ENCODE measurements at regions not wholly inside any gene's neighbourhood (a gene's known extent, or its start where the extent isn't known, plus 50 kb on each side); places are given as distances from the start of the nearest gene placed in this dataset.
A peak's percentile ranks its signal among the peaks of the same experiment; 100 is the strongest.
"Not testable (repeated sequence)": the region's sequence is repeated elsewhere in the genome, so short reads cannot be mapped to it uniquely, and the experiment has no call there.

DNA sequence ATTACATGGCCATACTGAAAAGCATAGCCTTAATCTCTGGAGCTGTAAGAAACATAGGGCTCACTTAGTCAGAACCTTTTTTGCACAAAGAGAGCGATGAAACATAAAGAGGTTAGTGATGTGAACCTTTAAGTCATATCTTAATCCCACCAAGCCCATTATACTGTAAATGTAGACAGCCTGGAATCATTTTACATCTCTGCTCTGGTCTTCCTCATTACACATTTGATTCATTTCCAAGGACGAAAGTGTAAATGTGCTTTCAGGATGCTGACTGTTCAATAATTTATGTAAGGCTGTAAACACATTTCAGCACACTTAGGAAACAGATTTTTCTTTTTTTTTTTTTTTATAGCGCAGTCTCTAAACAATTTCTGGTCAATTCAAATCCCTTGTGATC is 131.3 kb upstream of the B3GAT2 start:
- H3K4me3 ChIP-seq (ENCODE audit: low read depth in 1 of 2, low read length in 1 of 2) = no peak overlapping the region
- H3K4me1 ChIP-seq (ENCODE audit: control insufficient read depth in 1 of 2, insufficient read depth in 1 of 2, low read depth in 1 of 2, low read length in 1 of 2) = peaks cover 33 to 36% of the 10 kb centered on the region in 2 experiments
- H3K27me3 ChIP-seq = no peaks in the 10 kb centered on the region
- TF ChIP-seq, protein P1, sequence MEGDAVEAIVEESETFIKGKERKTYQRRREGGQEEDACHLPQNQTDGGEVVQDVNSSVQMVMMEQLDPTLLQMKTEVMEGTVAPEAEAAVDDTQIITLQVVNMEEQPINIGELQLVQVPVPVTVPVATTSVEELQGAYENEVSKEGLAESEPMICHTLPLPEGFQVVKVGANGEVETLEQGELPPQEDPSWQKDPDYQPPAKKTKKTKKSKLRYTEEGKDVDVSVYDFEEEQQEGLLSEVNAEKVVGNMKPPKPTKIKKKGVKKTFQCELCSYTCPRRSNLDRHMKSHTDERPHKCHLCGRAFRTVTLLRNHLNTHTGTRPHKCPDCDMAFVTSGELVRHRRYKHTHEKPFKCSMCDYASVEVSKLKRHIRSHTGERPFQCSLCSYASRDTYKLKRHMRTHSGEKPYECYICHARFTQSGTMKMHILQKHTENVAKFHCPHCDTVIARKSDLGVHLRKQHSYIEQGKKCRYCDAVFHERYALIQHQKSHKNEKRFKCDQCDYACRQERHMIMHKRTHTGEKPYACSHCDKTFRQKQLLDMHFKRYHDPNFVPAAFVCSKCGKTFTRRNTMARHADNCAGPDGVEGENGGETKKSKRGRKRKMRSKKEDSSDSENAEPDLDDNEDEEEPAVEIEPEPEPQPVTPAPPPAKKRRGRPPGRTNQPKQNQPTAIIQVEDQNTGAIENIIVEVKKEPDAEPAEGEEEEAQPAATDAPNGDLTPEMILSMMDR (IDR thresholded peaks at IDR 0.05) = no peak
- no peak overlapping the region for H3K27ac ChIP-seq
- H3K9me3 ChIP-seq = no peaks in the 10 kb centered on the region
- no peaks in the 10 kb centered on the region for H3K36me3 ChIP-seq

DNA sequence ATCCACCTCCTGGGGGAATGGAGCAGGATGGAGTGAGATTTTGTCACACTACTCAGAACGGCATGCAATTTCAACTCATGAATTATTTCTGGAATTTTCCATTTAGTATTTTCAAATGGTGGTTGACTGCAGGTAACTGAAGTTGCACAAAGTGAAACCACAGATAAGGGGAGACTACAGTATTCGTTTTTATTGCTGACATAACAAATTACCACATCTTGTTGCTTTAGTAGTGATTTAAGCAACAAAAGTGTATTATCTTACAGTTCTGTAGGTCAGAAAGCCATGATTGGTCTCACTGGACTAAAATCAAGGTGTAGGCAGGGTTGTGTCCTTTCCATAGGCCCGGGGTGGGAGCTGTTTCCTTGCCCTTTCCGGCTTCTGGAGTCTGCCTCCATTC is 133.4 kb upstream of the B3GAT2 start:
- H3K4me3 ChIP-seq (ENCODE audit: low read depth in 1 of 2, low read length in 1 of 2) = no peak overlapping the region
- no peaks in the 10 kb centered on the region for H3K9me3 ChIP-seq
- H3K4me1 ChIP-seq (ENCODE audit: control insufficient read depth in 1 of 2, insufficient read depth in 1 of 2, low read depth in 1 of 2, low read length in 1 of 2) = peaks cover 30% of the 10 kb centered on the region in 2 experiments
- TF ChIP-seq, protein P1 (IDR thresholded peaks at IDR 0.05) = no peak
- no peaks in the 10 kb centered on the region for H3K36me3 ChIP-seq
- H3K27ac ChIP-seq = peak overlapping the region; percentile 76
- no peaks in the 10 kb centered on the region for H3K27me3 ChIP-seq

DNA sequence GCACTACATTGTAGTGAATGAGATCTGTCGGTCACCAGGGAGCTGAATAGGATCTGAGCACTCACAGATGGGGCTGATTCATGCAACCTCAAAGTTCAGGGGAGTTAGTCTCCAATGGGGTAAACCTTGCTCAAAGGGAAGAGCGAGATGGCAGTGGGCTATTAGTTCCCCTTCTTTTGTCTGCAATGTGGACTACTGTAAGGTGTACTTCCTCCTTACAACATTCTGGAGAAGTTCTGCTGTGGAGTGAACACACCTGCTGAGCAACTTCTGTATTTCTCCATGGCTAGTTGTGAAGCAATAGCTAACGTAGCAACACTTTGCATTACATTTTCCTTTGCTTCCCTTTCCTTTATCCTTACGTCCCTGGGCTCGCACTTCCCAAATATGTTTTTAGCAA is 134.3 kb upstream of the B3GAT2 start:
- Histone ChIP-seq H3K36me3 (no peaks in the 10 kb centered on the region), H3K4me3 (ENCODE audit: low read depth in 1 of 2, low read length in 1 of 2) (peak overlapping the region in 1 of 2 experiments; percentile 28), H3K27me3 (no peaks in the 10 kb centered on the region), H3K27ac (peak overlapping the region; percentile 76), H3K4me1 (ENCODE audit: control insufficient read depth in 1 of 2, insufficient read depth in 1 of 2, low read depth in 1 of 2, low read length in 1 of 2) (peaks cover 30% of the 10 kb centered on the region in 2 experiments), H3K9me3 (no peaks in the 10 kb centered on the region)
- TF ChIP-seq, protein P1 (IDR thresholded peaks at IDR 0.05) = no peak

DNA sequence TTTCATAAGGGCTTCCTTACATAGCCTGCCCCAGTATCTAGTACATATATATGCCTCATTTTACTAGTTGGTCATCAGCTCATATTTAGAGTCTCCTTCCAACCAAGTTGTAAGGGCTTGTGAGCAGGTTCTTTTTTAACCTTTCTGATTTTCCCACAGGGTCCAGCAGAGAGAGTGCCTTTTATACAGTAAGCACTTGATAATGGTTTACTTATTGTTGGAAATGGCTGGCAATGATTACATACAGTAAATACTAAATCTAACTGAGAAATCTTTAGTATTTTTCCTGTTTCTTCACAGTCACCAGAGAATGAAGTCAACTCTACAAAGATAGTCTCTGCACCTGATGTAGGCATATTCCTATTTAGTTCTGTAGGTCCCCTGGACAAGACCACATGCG is 135.1 kb upstream of the B3GAT2 start:
- Histone ChIP-seq H3K4me3 (ENCODE audit: low read depth in 1 of 2, low read length in 1 of 2) (no peak overlapping the region), H3K27me3 (no peaks in the 10 kb centered on the region), H3K36me3 (no peaks in the 10 kb centered on the region), H3K27ac (peak overlapping the region; percentile 76), H3K4me1 (ENCODE audit: control insufficient read depth in 1 of 2, insufficient read depth in 1 of 2, low read depth in 1 of 2, low read length in 1 of 2) (peaks cover 30 to 31% of the 10 kb centered on the region in 2 experiments), H3K9me3 (no peaks in the 10 kb centered on the region)
- TF ChIP-seq, protein P1 (IDR thresholded peaks at IDR 0.05) = no peak

DNA sequence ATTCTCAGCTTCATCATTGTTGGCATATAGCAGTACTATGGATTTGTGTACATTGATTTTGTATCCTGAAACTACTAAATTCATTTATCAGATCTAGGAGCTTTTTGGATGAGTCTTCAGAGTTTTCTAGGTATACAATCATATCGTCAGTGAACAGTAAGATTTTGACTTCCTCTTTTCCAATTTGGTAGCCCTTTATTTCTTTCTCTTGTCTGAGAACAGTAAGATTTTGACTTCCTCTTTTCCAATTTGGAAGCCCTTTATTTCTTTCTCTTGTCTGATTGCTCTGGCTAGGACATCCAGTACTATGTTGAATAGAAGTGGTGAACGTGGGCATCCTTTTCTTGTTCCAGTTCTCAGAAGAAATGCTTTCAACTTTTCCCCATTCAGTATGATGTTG is 140.4 kb upstream of the B3GAT2 start:
- not testable (repeated sequence) for H3K27ac ChIP-seq; H3K9me3 ChIP-seq; H3K4me3 ChIP-seq (ENCODE audit: low read depth in 1 of 2, low read length in 1 of 2); H3K27me3 ChIP-seq; H3K36me3 ChIP-seq
- peaks cover 9 to 12% of the 10 kb centered on the region in 2 experiments for H3K4me1 ChIP-seq (ENCODE audit: control insufficient read depth in 1 of 2, insufficient read depth in 1 of 2, low read depth in 1 of 2, low read length in 1 of 2)

DNA sequence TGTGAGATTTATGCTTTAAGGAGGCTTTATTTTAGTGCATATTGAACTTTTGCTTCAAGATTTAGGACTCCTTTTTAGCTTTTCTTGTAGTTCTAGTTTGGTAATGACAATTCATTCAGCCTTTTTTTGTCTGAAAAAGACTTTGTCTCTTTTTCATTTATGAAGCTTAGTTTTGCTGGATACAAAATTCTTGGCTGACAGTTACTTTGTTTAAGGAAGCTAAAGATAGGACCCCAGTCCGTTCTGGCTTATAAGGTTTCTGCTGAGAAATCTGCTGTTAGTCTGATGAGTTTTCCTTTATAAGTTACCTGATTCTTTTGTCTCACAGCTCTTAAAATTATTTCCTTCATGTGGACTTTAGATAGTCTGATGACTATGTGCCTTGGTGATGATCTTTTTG is 142.8 kb upstream of the B3GAT2 start:
- no peaks in the 10 kb centered on the region for H3K36me3 ChIP-seq
- H3K4me3 ChIP-seq (ENCODE audit: low read depth in 1 of 2, low read length in 1 of 2) = no peak overlapping the region
- TF ChIP-seq, protein P1 (IDR thresholded peaks at IDR 0.05) = no peak
- H3K4me1 ChIP-seq (ENCODE audit: control insufficient read depth in 1 of 2, insufficient read depth in 1 of 2, low read depth in 1 of 2, low read length in 1 of 2) = peaks cover 7 to 9% of the 10 kb centered on the region in 2 experiments
- no peak overlapping the region for H3K27ac ChIP-seq
- no peaks in the 10 kb centered on the region for H3K27me3 ChIP-seq
- H3K9me3 ChIP-seq = no peaks in the 10 kb centered on the region
